Panc1 (cell line): ENCODE measurements at regions not wholly inside any gene's neighbourhood (a gene's known extent, or its start where the extent isn't known, plus 50 kb on each side); places are given as distances from the start of the nearest gene placed in this dataset.

ENCODE experiments used
- ATAC-seq: fragments of 200-7000 bp; cut with Tn5 transposase; 2 replicates; pipeline ENCODE4 v1.9.1; 2020; ENCODE audit warnings: mild to moderate bottlenecking, moderate library complexity
- BruUV-seq: library from RNA; stranded (reverse); fragments of 400-500 nt; replicated peaks from 2 replicates; lab custom pipeline; 2021; lab: Mats Ljungman, UMichigan
- CTCF ChIA-PET: fragments of 300-600 bp; sonication (Branson Sonifier 250); formaldehyde crosslinking; loops from one replicate; lab custom pipeline; 2022; ENCODE audit warnings: antibody characterized with exemption; lab: Charles Lee
- POLR2A ChIA-PET: fragments of 300-600 bp; sonication (Branson Sonifier 250); formaldehyde crosslinking; loops from one replicate; lab custom pipeline; 2022; ENCODE audit warnings: antibody characterized with exemption; lab: Charles Lee
- DNase-seq: peaks from one replicate; pipeline ENCODE4 v3.0.0-alpha.2; 2010; ENCODE audit warnings: low read depth, low spot score
- H3K27ac ChIP-seq: 2 replicates; pipeline ENCODE4 v1.5.1; 2011; ENCODE audit warnings: mild to moderate bottlenecking, low read length, inconsistent platforms
- H3K27me3 ChIP-seq: fragments of 200-500 bp; sonication (Bioruptor generic); 2 replicates; pipeline ENCODE4 v1.6.0; 2014; ENCODE audit warnings: low read length, inconsistent platforms; ENCODE audit not compliant: control insufficient read depth, insufficient read depth
- H3K36me3 ChIP-seq: fragments of 200-500 bp; sonication (Bioruptor generic); 2 replicates; pipeline ENCODE4 v1.5.1; 2014; ENCODE audit warnings: inconsistent platforms, mild to moderate bottlenecking, low read length, moderate library complexity; ENCODE audit not compliant: control insufficient read depth, insufficient read depth
- H3K4me1 ChIP-seq: 2 replicates; pipeline ENCODE4 v1.5.1; 2011; ENCODE audit warnings: inconsistent platforms, mild to moderate bottlenecking, low read length, moderate library complexity; ENCODE audit not compliant: control insufficient read depth, insufficient read depth
- H3K4me3 ChIP-seq, 2 experiments: 2 replicates each; pipeline ENCODE4 v1.5.1; 2011 to 2012; ENCODE audit warnings: low read depth in 2 of 2, low read length in 2 of 2, mild to moderate bottlenecking in 2 of 2, inconsistent platforms in 1 of 2, moderate library complexity in 1 of 2
- H3K9me3 ChIP-seq: fragments of 200-500 bp; sonication (Bioruptor generic); 2 replicates; pipeline ENCODE4 v1.5.1; 2014; ENCODE audit warnings: low read depth, mild to moderate bottlenecking, inconsistent platforms, low read length, moderate library complexity; ENCODE audit not compliant: control insufficient read depth, insufficient read depth
- POLR2AphosphoS5 ChIP-seq: IDR thresholded peaks from 2 replicates; pipeline ENCODE4 v1.6.1; 2012; ENCODE audit warnings: mild to moderate bottlenecking, low read depth, low read length, moderate library complexity
- REST ChIP-seq, 2 experiments: IDR thresholded peaks; 2 replicates each; pipeline ENCODE4 v1.6.1; 2011 to 2012; ENCODE audit warnings: low read depth in 2 of 2, control low read depth in 1 of 2, low read length in 1 of 2, mild to moderate bottlenecking in 1 of 2, moderate library complexity in 1 of 2; ENCODE audit not compliant: insufficient read depth in 1 of 2
- SIN3A ChIP-seq: IDR thresholded peaks from 2 replicates; pipeline ENCODE4 v1.6.1; 2012; ENCODE audit warnings: low read depth, mild to moderate bottlenecking, low read length, moderate library complexity, borderline replicate concordance; ENCODE audit not compliant: insufficient read depth
- TCF7L2 ChIP-seq: IDR thresholded peaks from 2 replicates; pipeline ENCODE4 v1.6.1; 2011; ENCODE audit warnings: mild to moderate bottlenecking, low read depth, low read length, inconsistent platforms
- in situ Hi-C: cut with HindIII; loops from 2 replicates; pipeline ENCODE4 v1.10.0; 2016; ENCODE audit warnings: low sequenced_read_pairs, low pct_unique_long_range_greater_than_20kb
- intact Hi-C: fragments of 100-400 bp; cut with micrococcal nuclease; formaldehyde crosslinking; loops from one replicate; pipeline ENCODE4 v1.10.0; 2022; ENCODE audit not compliant: unreplicated experiment
- TF ChIP-seq, protein P1 (sequence below): fragments of 450-650 bp; IDR thresholded peaks from 2 replicates; pipeline ENCODE4 v1.5.1; 2017; ENCODE audit warnings: mild to moderate bottlenecking

DNA sequence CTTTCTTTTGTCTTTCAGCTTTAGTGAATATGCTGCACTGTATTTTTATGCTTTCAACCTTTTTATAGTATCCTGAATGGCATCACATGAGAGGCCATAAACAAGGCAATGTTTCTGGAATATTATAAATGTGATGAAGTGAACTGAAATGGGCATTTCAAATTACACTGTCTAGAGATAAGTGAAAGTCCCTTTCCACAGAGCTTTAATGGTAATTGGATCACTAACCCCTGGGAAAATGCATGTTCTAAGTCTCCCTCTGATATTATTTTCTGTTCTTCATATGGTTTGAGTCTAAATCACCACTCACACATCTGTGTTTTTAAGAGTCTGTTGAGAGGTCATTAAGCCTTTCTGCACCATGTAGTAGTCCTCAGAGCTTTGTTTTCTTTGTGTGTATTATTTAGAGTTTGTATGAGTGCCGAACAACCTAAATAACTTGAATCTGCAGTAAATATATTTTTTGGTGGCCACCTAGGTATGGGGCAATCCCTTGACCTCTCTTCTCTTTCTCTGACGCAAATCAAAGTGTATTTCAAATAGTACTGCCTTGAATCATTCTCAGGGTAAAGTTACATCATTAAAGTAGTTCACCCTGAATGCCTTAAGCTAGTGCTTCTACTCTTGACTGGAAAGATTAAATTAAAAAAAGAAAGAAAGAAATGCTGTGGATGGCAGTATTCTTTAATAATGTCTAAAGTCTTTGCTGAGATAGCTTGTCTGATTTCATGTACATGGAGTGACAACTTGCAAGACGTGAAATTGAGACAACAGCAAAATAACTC, 1931.0 kb upstream of the CDH6 start:
- ATAC-seq (no peak), DNase-seq (no peak)
- no peaks in the 10 kb centered on the region for H3K4me1 ChIP-seq
- TF ChIP-seq, protein P1, sequence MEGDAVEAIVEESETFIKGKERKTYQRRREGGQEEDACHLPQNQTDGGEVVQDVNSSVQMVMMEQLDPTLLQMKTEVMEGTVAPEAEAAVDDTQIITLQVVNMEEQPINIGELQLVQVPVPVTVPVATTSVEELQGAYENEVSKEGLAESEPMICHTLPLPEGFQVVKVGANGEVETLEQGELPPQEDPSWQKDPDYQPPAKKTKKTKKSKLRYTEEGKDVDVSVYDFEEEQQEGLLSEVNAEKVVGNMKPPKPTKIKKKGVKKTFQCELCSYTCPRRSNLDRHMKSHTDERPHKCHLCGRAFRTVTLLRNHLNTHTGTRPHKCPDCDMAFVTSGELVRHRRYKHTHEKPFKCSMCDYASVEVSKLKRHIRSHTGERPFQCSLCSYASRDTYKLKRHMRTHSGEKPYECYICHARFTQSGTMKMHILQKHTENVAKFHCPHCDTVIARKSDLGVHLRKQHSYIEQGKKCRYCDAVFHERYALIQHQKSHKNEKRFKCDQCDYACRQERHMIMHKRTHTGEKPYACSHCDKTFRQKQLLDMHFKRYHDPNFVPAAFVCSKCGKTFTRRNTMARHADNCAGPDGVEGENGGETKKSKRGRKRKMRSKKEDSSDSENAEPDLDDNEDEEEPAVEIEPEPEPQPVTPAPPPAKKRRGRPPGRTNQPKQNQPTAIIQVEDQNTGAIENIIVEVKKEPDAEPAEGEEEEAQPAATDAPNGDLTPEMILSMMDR = no peak
- TF ChIP-seq POLR2AphosphoS5 = no peak
- no peaks in the 10 kb centered on the region for H3K9me3 ChIP-seq
- intact Hi-C loops (no loop called here), in situ Hi-C loops (no loop called here)
- no peak overlapping the region for H3K4me3 ChIP-seq
- ChIA-PET CTCF (no interaction called here), POLR2A (no interaction called here)
- H3K27me3 ChIP-seq = no peaks in the 10 kb centered on the region
- no TSS peak for BruUV-seq
- no peak overlapping the region for H3K27ac ChIP-seq
- no peaks in the 10 kb centered on the region for H3K36me3 ChIP-seq

GRCh38 chr5:29261213-29261612, 1932.3 kb upstream of the CDH6 start:
- POLR2A ChIA-PET = no interaction called here
- in situ Hi-C loops (no loop called here), intact Hi-C loops (no loop called here)
- ATAC-seq (no peak), DNase-seq (no peak)
- BruUV-seq = no TSS peak
- Histone ChIP-seq H3K36me3 (no peaks in the 10 kb centered on the region), H3K27me3 (no peaks in the 10 kb centered on the region), H3K27ac (no peak overlapping the region), H3K9me3 (no peaks in the 10 kb centered on the region), H3K4me1 (no peaks in the 10 kb centered on the region), H3K4me3 (no peak overlapping the region)
- CTCF ChIA-PET = no interaction called here
- TF ChIP-seq POLR2AphosphoS5 = no peak
- TF ChIP-seq TCF7L2 = no peak
- no peak for TF ChIP-seq SIN3A
- no peak for TF ChIP-seq REST (IDR thresholded peaks at IDR 0.05; ENCODE audit: insufficient read depth in 1 of 2, low read depth in 2 of 2, low read length in 1 of 2)
- TF ChIP-seq, protein P1 = no peak
